Activated T-cell treated with anti-CD3 and anti-CD28 coated beads, Interleukin-2, amount 50 U/mL, for 72 hours (primary cell): ENCODE measurements at regions not wholly inside any gene's neighbourhood (a gene's known extent, or its start where the extent isn't known, plus 50 kb on each side); places are given as distances from the start of the nearest gene placed in this dataset.

Source experiments
- ATAC-seq, 2 donors: fragments of 150-1000 bp; cut with Tn5 transposase; replicated peaks in 1 of 2; 2 replicates each; pipeline ENCODE4 v1.10.0; 2021; ENCODE audit warnings: moderate library complexity in 2 of 2, mild to moderate bottlenecking in 1 of 2
- DNase-seq, 2 donors: peaks; one replicate each; pipeline ENCODE4 v3.0.0; 2021 to 2022; ENCODE audit warnings: mixed read lengths in 1 of 2
- H3K27ac Mint-ChIP-seq: one replicate; pipeline ENCODE4 v1.8.0; 2022; ENCODE audit warnings: mild to moderate bottlenecking, moderate library complexity, mixed read lengths
- H3K27me3 Mint-ChIP-seq: one replicate; pipeline ENCODE4 v1.8.0; 2022; ENCODE audit warnings: low read depth, mixed read lengths
- H3K36me3 Mint-ChIP-seq, 2 donors: one replicate each; pipeline ENCODE4 v1.8.0; 2022; ENCODE audit warnings: mixed read lengths in 2 of 2, mild to moderate bottlenecking in 1 of 2; ENCODE audit not compliant: insufficient read depth in 2 of 2
- H3K4me1 Mint-ChIP-seq: one replicate; pipeline ENCODE4 v1.8.0; 2022; ENCODE audit warnings: low read depth, mixed read lengths
- H3K4me3 Mint-ChIP-seq, 2 donors: one replicate each; pipeline ENCODE4 v1.8.0; 2022; ENCODE audit warnings: mild to moderate bottlenecking in 2 of 2, mixed read lengths in 2 of 2, moderate library complexity in 2 of 2
- H3K9me3 Mint-ChIP-seq, 2 donors: one replicate each; pipeline ENCODE4 v1.8.0; 2022; ENCODE audit warnings: mixed read lengths in 2 of 2

DNA sequence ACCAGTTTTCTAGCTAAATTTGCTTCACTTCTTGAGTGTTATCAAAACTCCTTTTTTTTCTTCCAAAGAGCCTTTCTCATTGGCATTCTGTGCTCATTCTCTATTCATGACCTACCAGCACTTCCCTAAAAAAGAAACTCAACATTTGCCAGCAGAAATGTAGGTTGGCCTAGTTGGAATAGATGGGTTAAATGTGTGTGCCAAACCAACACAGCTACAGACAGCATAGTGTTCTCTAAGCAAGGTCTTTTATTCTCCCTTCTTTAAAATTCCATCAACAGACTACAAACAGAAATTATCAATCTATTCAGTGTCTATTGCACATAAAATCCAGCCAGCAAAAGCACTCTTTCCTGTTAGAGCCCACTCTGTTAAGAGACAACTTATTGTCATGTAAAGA lies 255.8 kb upstream of the PUM3 start:
- Mint-ChIP-seq H3K27ac (no peak overlapping the region), H3K4me1 (no peaks in the 10 kb centered on the region), H3K36me3 (no peaks in the 10 kb centered on the region), H3K4me3 (no peak overlapping the region), H3K9me3 (peaks cover 0 to 1% of the 10 kb centered on the region in 2 donors), H3K27me3 (no peaks in the 10 kb centered on the region)
- ATAC-seq = no peak
- no peak for DNase-seq

DNA sequence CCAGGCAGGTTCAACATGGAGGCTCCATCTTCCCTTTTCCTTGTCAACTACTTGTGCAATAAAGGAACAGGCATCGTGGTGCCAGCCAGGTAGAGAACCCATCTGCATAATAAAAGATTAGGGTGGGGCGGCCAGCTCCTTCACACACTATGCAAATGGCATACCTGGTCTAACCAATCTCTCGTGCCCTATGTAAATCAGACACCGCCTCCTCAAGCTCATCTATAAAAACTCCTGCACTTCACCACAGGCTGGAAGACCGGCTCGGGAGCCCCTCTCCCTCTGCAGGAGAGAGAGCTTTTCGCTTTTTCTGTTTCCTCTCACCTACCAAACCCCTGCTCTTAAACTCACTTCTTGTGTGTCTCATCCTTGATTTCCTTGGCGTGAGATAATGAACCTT lies 244.3 kb upstream of the PUM3 start:
- Mint-ChIP-seq H3K27ac (no peak overlapping the region), H3K4me1 (no peaks in the 10 kb centered on the region), H3K36me3 (no peaks in the 10 kb centered on the region), H3K27me3 (no peaks in the 10 kb centered on the region), H3K9me3 (peaks cover 0 to 3% of the 10 kb centered on the region in 2 donors), H3K4me3 (no peak overlapping the region)
- ATAC-seq = no peak
- no peak for DNase-seq

DNA sequence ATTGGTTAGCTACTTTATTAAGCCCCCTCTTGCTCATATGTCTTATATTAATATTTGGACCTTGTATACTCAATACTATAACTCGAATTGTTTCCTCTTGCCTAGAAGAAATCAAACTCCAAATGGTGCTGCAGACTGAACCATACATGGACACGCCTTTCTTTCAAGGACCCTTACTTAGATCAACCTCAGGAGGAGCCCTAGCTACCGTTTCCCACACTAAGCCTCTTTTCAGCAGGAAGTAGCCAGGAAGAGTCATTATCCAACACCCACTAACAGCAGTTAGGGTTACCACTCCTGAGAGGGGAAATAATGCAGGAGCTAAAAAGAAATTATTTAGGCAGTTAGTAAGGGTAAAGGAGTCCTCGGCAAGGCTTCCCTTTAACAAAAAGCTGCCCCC lies 243.8 kb upstream of the PUM3 start:
- DNase-seq = no peak
- Mint-ChIP-seq H3K27ac (no peak overlapping the region), H3K9me3 (peaks cover 0 to 3% of the 10 kb centered on the region in 2 donors), H3K4me1 (no peaks in the 10 kb centered on the region), H3K4me3 (no peak overlapping the region), H3K36me3 (no peaks in the 10 kb centered on the region), H3K27me3 (no peaks in the 10 kb centered on the region)
- no peak for ATAC-seq

DNA sequence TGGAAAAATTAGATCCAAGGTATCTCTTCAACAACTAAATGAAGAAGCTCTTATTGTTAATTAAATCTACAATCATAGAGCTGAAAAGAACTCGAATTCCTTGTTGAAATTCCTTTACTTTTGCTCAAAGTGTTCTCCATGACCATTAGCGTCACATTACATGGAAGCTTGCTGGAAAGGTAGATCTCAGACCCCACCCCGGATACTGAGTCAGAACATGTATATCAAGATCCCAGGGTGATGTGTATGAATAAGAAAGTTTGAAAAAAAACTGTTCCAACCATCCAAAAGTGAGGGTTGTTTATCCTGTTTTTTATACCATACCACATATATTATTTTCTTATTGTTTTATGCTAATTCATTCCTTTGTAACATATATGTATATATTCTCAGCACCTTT lies 237.1 kb upstream of the PUM3 start:
- no peaks in the 10 kb centered on the region for H3K27me3 Mint-ChIP-seq
- ATAC-seq = no peak

DNA sequence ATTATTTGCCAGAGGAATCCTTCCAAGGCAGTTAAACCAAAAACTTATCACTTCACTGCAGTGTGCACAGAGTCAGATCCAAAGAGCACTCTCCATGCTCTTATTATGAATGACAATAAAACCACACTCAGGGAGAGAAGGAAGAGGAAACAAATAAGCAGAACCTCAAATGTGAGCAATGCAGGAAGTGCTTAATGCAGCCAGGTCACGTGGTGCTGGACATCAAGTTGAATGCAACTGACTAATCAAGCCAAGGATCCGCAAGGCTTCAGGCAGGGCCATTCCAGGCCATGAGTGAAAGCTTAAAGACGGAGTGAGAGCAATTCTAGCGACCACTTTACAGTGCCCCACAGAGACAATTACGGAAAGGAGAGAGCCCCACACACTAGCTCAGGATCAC lies 230.4 kb upstream of the PUM3 start:
- Mint-ChIP-seq H3K9me3 (peaks cover 0 to 2% of the 10 kb centered on the region in 2 donors), H3K4me3 (no peak overlapping the region), H3K27me3 (peaks cover 11% of the 10 kb centered on the region), H3K27ac (no peak overlapping the region), H3K4me1 (no peaks in the 10 kb centered on the region), H3K36me3 (no peaks in the 10 kb centered on the region)
- DNase-seq (no peak), ATAC-seq (no peak)

More for the DNA sequence above, 237.1 kb upstream of the PUM3 start:
- no peaks in the 10 kb centered on the region for H3K9me3 Mint-ChIP-seq
- H3K36me3 Mint-ChIP-seq = no peaks in the 10 kb centered on the region
- H3K4me3 Mint-ChIP-seq = no peak overlapping the region
- H3K4me1 Mint-ChIP-seq = no peaks in the 10 kb centered on the region
- H3K27ac Mint-ChIP-seq = no peak overlapping the region
- no peak for DNase-seq

DNA sequence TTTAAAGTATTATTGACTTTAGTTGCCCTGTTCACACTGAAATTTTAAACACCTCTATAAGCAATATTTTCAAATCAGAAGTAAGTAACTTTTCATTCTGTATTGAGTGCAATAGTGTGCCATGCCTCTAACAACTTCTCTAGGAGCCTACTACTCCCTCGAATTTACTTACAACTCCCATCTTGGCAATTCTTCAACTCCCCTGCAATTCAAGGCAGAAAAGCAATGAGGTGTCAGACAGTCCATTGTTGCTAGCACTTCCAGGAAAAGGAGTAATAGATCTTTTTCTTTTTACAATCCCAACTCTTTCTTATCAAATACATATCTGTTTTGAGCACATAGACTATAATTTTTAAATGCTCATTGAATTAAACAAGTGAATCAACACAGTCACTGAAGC lies 222.7 kb upstream of the PUM3 start:
- DNase-seq (no peak), ATAC-seq (no peak)
- Mint-ChIP-seq H3K27me3 (no peaks in the 10 kb centered on the region), H3K9me3 (peaks cover 0 to 2% of the 10 kb centered on the region in 2 donors), H3K4me3 (no peak overlapping the region), H3K27ac (no peak overlapping the region), H3K36me3 (no peaks in the 10 kb centered on the region), H3K4me1 (no peaks in the 10 kb centered on the region)

DNA sequence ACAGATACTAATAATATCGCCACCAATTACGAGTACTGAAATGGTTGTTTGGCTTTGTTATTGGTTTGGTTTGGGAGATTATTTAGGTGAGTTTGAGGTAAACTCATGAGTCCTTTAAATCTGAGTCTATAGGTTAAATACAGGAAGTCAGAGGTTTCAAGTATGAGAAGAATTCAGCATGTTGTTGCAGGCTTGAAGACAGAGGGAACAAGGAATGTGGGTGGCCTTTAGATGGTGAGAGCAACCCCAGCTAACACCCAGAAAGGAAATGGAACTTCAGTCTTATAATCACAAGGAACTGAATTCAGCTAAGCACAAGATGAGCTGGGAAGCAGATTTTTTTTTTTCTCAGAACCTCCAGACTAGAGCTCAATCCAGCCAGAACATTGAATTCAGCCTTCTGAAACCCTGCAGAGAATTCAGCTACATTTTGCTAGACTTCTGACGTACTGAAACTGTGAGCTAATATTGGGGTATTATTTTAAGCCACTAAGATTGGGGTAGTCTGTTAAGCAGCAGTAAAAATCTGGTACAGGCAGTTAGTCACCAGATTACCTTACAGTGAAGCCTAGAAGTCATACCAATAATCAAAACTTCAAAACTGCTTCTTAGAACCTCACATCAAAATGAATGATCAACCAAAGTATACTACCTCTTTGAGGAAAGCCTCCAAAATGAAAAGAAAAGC lies 216.0 kb upstream of the PUM3 start:
- DNase-seq = no peak
- H3K27ac Mint-ChIP-seq = no peak overlapping the region
- ATAC-seq = no peak
- H3K9me3 Mint-ChIP-seq = no peaks in the 10 kb centered on the region
- no peak overlapping the region for H3K4me3 Mint-ChIP-seq
- no peaks in the 10 kb centered on the region for H3K27me3 Mint-ChIP-seq
- H3K36me3 Mint-ChIP-seq = no peaks in the 10 kb centered on the region
- H3K4me1 Mint-ChIP-seq = no peaks in the 10 kb centered on the region

DNA sequence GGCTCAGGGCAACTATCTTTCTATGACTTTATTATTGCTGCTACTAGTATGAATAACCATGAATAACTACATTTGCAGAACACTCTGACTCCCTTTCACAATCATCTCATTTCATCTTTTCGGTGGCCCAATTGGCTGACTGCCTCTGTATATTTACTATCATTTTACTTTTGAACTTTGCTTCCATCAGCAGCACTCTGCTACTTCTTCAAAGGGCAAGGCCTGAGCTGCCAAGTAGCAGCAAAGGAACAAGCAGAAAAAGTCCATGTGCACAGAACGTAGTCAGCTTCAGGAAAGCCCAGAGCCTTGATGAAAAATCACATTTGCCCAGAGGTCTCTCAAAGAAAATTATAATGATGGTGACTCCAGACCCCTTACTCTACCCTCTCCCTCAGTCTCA lies 214.5 kb upstream of the PUM3 start:
- ATAC-seq (no peak), DNase-seq (no peak)
- Mint-ChIP-seq H3K36me3 (no peaks in the 10 kb centered on the region), H3K27me3 (no peaks in the 10 kb centered on the region), H3K4me1 (no peaks in the 10 kb centered on the region), H3K27ac (no peak overlapping the region), H3K9me3 (no peaks in the 10 kb centered on the region), H3K4me3 (no peak overlapping the region)

DNA sequence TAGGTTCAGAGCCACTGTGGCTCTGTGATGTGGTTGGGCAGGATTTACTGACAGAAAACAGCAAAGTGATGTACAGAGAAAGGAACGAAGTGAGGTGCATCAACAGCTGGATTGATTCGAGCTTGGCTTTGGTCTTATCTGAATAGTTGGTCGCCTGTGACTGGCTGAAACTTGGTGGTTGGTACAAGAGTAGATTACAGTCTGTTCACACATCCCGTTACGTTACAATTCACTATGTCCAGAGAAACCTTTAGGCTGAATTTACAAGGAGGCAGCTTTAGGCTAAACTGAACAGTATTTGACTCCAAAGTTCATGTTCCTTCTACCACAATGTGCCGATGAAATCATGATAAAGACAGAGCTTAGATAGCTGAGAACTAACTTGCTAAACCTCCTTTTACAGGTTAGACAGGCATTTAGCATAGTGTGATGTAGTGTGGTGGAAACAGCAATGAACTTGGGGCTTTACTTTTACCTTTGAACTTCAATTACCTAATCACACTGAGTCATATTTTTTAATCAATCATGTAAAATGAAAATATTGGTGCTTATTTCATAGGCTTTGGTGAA lies 210.2 kb upstream of the PUM3 start:
- no peak overlapping the region for H3K27ac Mint-ChIP-seq
- DNase-seq (no peak), ATAC-seq (no peak)
- no peak overlapping the region for H3K4me3 Mint-ChIP-seq
- H3K9me3 Mint-ChIP-seq = no peaks in the 10 kb centered on the region
- H3K36me3 Mint-ChIP-seq = no peaks in the 10 kb centered on the region
- H3K27me3 Mint-ChIP-seq = no peaks in the 10 kb centered on the region
- H3K4me1 Mint-ChIP-seq = no peaks in the 10 kb centered on the region

DNA sequence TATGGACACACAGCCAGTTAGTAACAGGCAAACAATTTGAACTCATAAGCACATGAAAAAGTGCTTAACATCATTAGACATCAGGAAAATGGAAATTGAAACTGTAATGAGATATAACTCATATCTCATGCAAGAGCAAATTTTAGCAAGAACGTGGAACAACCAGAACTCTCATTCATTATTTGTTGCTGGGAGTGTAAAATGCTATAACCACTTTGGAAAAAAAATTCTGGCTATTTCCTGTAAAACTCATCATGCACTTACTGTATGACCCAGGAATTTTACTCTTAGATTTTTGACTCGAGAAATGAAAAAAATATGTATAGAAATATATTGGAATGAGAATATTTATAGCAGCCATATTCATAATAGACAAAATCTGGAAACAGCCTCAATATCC lies 205.7 kb upstream of the PUM3 start:
- Mint-ChIP-seq H3K4me3 (no peak overlapping the region), H3K36me3 (no peaks in the 10 kb centered on the region), H3K9me3 (no peaks in the 10 kb centered on the region), H3K27ac (no peak overlapping the region), H3K4me1 (no peaks in the 10 kb centered on the region), H3K27me3 (no peaks in the 10 kb centered on the region)
- DNase-seq = no peak
- no peak for ATAC-seq

DNA sequence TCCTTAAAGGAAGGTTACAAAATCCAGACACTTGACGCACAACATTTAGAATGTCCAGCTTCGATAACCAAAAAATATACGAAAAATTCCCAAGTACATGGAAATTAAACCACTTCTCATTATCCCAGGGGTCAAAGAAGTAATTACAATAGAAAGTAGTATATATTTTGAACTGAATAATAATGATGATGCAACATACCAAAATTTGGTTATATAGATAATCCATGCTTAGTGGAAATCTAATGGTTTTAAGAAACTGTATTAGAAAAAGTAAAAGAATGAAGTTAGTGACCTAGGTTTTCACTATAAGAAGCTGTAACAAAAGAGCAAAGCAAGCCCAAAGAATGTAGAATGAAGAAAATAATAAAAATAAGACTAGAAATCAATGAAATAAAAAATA lies 204.0 kb upstream of the PUM3 start:
- no peak overlapping the region for H3K27ac Mint-ChIP-seq
- no peaks in the 10 kb centered on the region for H3K36me3 Mint-ChIP-seq
- H3K27me3 Mint-ChIP-seq = no peaks in the 10 kb centered on the region
- no peak overlapping the region for H3K4me3 Mint-ChIP-seq
- H3K9me3 Mint-ChIP-seq = no peaks in the 10 kb centered on the region
- DNase-seq (no peak), ATAC-seq (no peak)
- no peaks in the 10 kb centered on the region for H3K4me1 Mint-ChIP-seq

DNA sequence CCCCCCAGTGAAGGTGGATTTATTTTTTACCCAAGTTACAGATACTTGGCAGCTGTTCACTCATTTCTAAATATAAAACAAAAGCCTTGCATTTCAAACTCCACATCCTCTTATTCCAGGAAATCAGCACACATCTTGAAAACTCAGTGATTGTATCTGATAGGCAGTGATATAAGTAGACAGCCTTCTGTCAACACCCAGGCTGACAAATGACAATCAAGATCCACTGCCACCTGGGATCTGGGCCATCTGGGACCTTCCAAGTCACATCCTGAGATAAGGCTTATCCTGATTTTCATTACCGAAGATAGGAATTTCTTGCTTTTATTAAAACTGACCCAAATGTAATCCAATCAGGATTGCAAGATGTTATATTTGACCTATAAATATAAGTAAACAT lies 201.3 kb upstream of the PUM3 start:
- Mint-ChIP-seq H3K4me3 (no peak overlapping the region), H3K36me3 (no peaks in the 10 kb centered on the region), H3K9me3 (no peaks in the 10 kb centered on the region), H3K4me1 (no peaks in the 10 kb centered on the region), H3K27ac (no peak overlapping the region), H3K27me3 (no peaks in the 10 kb centered on the region)
- DNase-seq = no peak
- no peak for ATAC-seq

DNA sequence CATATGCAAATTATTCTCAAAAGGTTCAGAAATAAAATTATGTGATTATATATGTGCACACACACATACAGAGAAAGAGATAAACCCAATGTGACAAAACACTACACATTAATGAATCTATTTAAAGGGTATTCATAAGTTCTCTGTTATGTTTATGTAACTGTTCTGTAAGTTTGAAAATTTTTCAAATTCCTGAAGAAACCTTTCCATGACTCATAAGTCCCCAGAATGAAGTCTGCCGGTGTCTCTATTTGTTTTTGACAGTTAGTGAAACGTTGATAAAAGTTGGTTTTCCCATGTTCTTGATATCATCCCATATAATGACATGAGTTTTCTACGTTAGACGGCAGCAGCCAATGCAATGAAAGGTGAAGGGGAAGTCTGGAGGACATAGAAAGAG lies 199.5 kb upstream of the PUM3 start:
- no peaks in the 10 kb centered on the region for H3K9me3 Mint-ChIP-seq
- H3K4me3 Mint-ChIP-seq = no peak overlapping the region
- no peak overlapping the region for H3K27ac Mint-ChIP-seq
- ATAC-seq = no peak
- no peaks in the 10 kb centered on the region for H3K4me1 Mint-ChIP-seq
- no peak for DNase-seq
- no peaks in the 10 kb centered on the region for H3K27me3 Mint-ChIP-seq
- H3K36me3 Mint-ChIP-seq = no peaks in the 10 kb centered on the region

DNA sequence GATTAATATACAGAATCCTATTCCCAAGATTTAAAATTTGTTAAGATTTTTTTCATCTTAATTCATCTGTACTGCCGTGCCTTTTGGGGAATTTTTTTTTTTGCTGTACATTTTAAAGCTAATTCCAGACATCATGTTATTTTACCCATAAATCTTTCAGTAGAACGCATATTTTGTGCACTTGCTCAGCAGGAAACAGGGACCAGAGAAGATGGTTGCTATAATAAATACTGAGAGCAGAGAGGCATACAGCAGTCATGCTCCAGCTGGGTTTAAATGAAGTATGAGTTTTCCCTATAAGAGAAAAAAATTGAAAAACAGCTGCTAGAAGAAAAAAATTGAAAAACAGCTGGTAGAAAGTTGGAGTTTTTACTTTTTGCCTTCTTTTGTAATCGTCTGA lies 196.9 kb upstream of the PUM3 start:
- H3K27ac Mint-ChIP-seq = no peak overlapping the region
- H3K27me3 Mint-ChIP-seq = no peaks in the 10 kb centered on the region
- DNase-seq (no peak), ATAC-seq (no peak)
- H3K9me3 Mint-ChIP-seq = no peaks in the 10 kb centered on the region
- H3K4me1 Mint-ChIP-seq = no peaks in the 10 kb centered on the region
- no peak overlapping the region for H3K4me3 Mint-ChIP-seq
- H3K36me3 Mint-ChIP-seq = no peaks in the 10 kb centered on the region
